SK-N-SH (cell line): ENCODE measurements at regions not wholly inside any gene's neighbourhood (a gene's known extent, or its start where the extent isn't known, plus 50 kb on each side); places are given as distances from the start of the nearest gene placed in this dataset.

Experiments used
- EZH2phosphoT487 ChIP-seq: fragments of 200-600 bp; sonication (generic); IDR thresholded peaks from 2 replicates; pipeline ENCODE4 v1.6.1; 2017; ENCODE audit warnings: low read depth, mixed run types, mild to moderate bottlenecking, antibody characterized with exemption, moderate library complexity, borderline replicate concordance
- POLR2AphosphoS5 ChIP-seq: IDR thresholded peaks from 2 replicates; pipeline ENCODE4 v1.6.1; 2012; ENCODE audit warnings: low read depth, low read length
- RAD21 ChIP-seq: IDR thresholded peaks from 2 replicates; pipeline ENCODE4 v1.6.1; 2012; ENCODE audit warnings: mild to moderate bottlenecking, low read length
- RCOR1 ChIP-seq: fragments of 150-350 bp; IDR thresholded peaks from 2 replicates; pipeline ENCODE4 v1.6.1; 2017; ENCODE audit warnings: antibody characterized with exemption, low read length
- RFX5 ChIP-seq: IDR thresholded peaks from 2 replicates; pipeline ENCODE4 v1.6.1; 2012; ENCODE audit warnings: mild to moderate bottlenecking, improper control_type of control experiment, low read length
- TF ChIP-seq, protein P1 (sequence below): fragments of 200-600 bp; sonication (generic); IDR thresholded peaks from 2 replicates; pipeline ENCODE4 v1.6.1; 2017; ENCODE audit warnings: antibody characterized with exemption, mild to moderate bottlenecking, moderate library complexity

DNA sequence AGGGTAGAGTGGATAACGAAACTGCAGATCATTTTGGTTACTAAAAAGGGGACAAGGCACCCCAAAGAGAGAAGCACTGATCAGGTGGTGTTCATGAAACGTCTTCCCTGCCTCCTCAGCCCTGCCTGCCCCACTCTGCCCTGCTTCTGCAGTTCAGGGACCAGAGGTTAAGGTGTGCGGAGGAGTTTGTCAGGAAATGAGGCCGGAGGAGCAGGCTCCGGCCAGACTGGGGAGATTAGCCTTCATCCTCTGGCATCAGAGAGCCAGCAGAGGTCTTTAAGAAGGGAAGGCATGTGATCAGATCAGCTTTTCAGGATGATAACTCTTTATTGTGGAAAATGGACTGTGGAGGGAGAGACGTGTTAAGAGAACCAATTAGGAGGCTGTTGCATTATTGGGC, 291.9 kb upstream of the NR5A2 start:
- no peak for TF ChIP-seq EZH2phosphoT487
- TF ChIP-seq, protein P1, sequence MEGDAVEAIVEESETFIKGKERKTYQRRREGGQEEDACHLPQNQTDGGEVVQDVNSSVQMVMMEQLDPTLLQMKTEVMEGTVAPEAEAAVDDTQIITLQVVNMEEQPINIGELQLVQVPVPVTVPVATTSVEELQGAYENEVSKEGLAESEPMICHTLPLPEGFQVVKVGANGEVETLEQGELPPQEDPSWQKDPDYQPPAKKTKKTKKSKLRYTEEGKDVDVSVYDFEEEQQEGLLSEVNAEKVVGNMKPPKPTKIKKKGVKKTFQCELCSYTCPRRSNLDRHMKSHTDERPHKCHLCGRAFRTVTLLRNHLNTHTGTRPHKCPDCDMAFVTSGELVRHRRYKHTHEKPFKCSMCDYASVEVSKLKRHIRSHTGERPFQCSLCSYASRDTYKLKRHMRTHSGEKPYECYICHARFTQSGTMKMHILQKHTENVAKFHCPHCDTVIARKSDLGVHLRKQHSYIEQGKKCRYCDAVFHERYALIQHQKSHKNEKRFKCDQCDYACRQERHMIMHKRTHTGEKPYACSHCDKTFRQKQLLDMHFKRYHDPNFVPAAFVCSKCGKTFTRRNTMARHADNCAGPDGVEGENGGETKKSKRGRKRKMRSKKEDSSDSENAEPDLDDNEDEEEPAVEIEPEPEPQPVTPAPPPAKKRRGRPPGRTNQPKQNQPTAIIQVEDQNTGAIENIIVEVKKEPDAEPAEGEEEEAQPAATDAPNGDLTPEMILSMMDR, result no peak
- no peak for TF ChIP-seq RFX5
- TF ChIP-seq POLR2AphosphoS5, result no peak
- TF ChIP-seq RAD21, result no peak
- no peak for TF ChIP-seq RCOR1
